PC-3 (cell line): ENCODE measurements at regions not wholly inside any gene's neighbourhood (a gene's known extent, or its start where the extent isn't known, plus 50 kb on each side); places are given as distances from the start of the nearest gene placed in this dataset.
"Not testable (repeated sequence)": the region's sequence is repeated elsewhere in the genome, so short reads cannot be mapped to it uniquely, and the experiment has no call there.

Experiments used
- ATAC-seq: fragments of 200-7000 bp; cut with Tn5 transposase; 2 replicates; pipeline ENCODE4 v1.9.1; 2020; ENCODE audit warnings: mild to moderate bottlenecking, moderate library complexity
- BruUV-seq: library from RNA; stranded (reverse); fragments of 400-500 nt; replicated peaks from 2 replicates; lab custom pipeline; 2021; lab: Mats Ljungman, UMichigan
- CTCF ChIA-PET: fragments of 300-600 bp; sonication (Branson Sonifier 250); formaldehyde crosslinking; loops from one replicate; lab custom pipeline; 2022; ENCODE audit warnings: antibody characterized with exemption; lab: Charles Lee
- POLR2A ChIA-PET: fragments of 300-600 bp; sonication (Branson Sonifier 250); formaldehyde crosslinking; loops from one replicate; lab custom pipeline; 2022; ENCODE audit warnings: antibody characterized with exemption; ENCODE audit not compliant: unreplicated experiment; lab: Charles Lee
- DNase-seq: peaks from one replicate; pipeline ENCODE4 v3.0.0-alpha.2; 2015
- H2AFZ ChIP-seq: fragments of 300-600 bp; sonication (generic); 2 replicates; pipeline ENCODE4 v1.6.0; 2016; ENCODE audit warnings: antibody characterized with exemption, low read length
- H3F3A ChIP-seq: fragments of 300-600 bp; sonication (generic); one replicate; pipeline ENCODE4 v1.6.0; 2017; ENCODE audit warnings: antibody characterized with exemption, low read length, control low read depth, mild to moderate bottlenecking; ENCODE audit not compliant: unreplicated experiment
- H3K27ac ChIP-seq: fragments of 300-600 bp; sonication (generic); 2 replicates; pipeline ENCODE4 v1.5.1; 2016; ENCODE audit warnings: mild to moderate bottlenecking, low read length
- H3K27me3 ChIP-seq: fragments of 300-600 bp; sonication (generic); 2 replicates; pipeline ENCODE4 v1.6.1; 2016; ENCODE audit warnings: low read length, mixed read lengths
- H3K36me3 ChIP-seq: fragments of 300-600 bp; sonication (generic); 2 replicates; pipeline ENCODE4 v1.6.1; 2016; ENCODE audit warnings: low read depth, mixed run types, low read length, mixed read lengths
- H3K4me1 ChIP-seq: fragments of 300-600 bp; sonication (generic); 2 replicates; pipeline ENCODE4 v1.5.1; 2016; ENCODE audit warnings: low read length; ENCODE audit not compliant: insufficient read depth
- H3K4me2 ChIP-seq: fragments of 300-600 bp; sonication (generic); 2 replicates; pipeline ENCODE4 v1.6.0; 2016; ENCODE audit warnings: low read length
- H3K4me3 ChIP-seq: fragments of 300-600 bp; sonication (generic); 2 replicates; pipeline ENCODE4 v1.5.1; 2016; ENCODE audit warnings: mild to moderate bottlenecking, low read length, mixed read lengths
- H3K79me2 ChIP-seq: fragments of 300-600 bp; sonication (generic); 2 replicates; pipeline ENCODE4 v1.6.1; 2017; ENCODE audit warnings: low read length, mixed read lengths
- H3K9ac ChIP-seq: fragments of 300-600 bp; sonication (generic); 2 replicates; pipeline ENCODE4 v1.6.0; 2016; ENCODE audit warnings: mild to moderate bottlenecking, low read length
- H3K9me2 ChIP-seq: fragments of 300-600 bp; sonication (generic); replicated peaks from 2 replicates; pipeline ENCODE4 v1.6.1; 2016; ENCODE audit warnings: mixed run types, low read length, mixed read lengths
- H3K9me3 ChIP-seq: fragments of 300-600 bp; sonication (generic); 2 replicates; pipeline ENCODE4 v1.6.1; 2016; ENCODE audit warnings: low read length, mixed read lengths
- H4K20me1 ChIP-seq: fragments of 300-600 bp; sonication (generic); 2 replicates; pipeline ENCODE4 v1.6.1; 2016; ENCODE audit warnings: low read length, mixed read lengths
- CTCF ChIP-seq: fragments of 300-600 bp; sonication (generic); conservative IDR thresholded peaks from 2 replicates; pipeline ENCODE4 v1.5.1; 2017; ENCODE audit warnings: antibody characterized with exemption, low read depth, mild to moderate bottlenecking, low read length
- EZH2 ChIP-seq: fragments of 300-600 bp; sonication (generic); IDR thresholded peaks from one replicate; pipeline ENCODE4 v1.6.1; 2017; ENCODE audit warnings: antibody characterized with exemption, mild to moderate bottlenecking, low read length; ENCODE audit not compliant: unreplicated experiment
- EZH2phosphoT487 ChIP-seq: fragments of 300-600 bp; sonication (generic); IDR thresholded peaks from 2 replicates; pipeline ENCODE4 v1.6.1; 2018; ENCODE audit warnings: mild to moderate bottlenecking, antibody characterized with exemption, low read length, borderline replicate concordance
- intact Hi-C: fragments of 100-400 bp; cut with micrococcal nuclease; formaldehyde crosslinking; loops from 2 replicates; pipeline ENCODE4 v1.9.0; 2023

GRCh38 chrX:81890521-81890920, 688.6 kb downstream of the SH3BGRL start:
- H3K36me3 ChIP-seq, result no peaks in the 10 kb centered on the region
- BruUV-seq, result no TSS peak
- ChIA-PET CTCF (no interaction called here), POLR2A (no interaction called here)
- ATAC-seq (peak; percentile 31; the same call in 1 of the 2 replicates), DNase-seq (peak; percentile 5)
- no peaks in the 10 kb centered on the region for H4K20me1 ChIP-seq
- H3K9ac ChIP-seq, result no peak overlapping the region
- no peaks in the 10 kb centered on the region for H3F3A ChIP-seq
- TF ChIP-seq EZH2 (no peak), CTCF (no peak), EZH2phosphoT487 (no peak)
- H3K27ac ChIP-seq, result no peak overlapping the region
- H3K27me3 ChIP-seq, result no peaks in the 10 kb centered on the region
- H3K4me1 ChIP-seq, result no peaks in the 10 kb centered on the region
- no peaks in the 10 kb centered on the region for H3K79me2 ChIP-seq
- H3K9me2 ChIP-seq, result no peaks in the 10 kb centered on the region
- no peak overlapping the region for H3K4me2 ChIP-seq
- no peak overlapping the region for H3K4me3 ChIP-seq
- H2AFZ ChIP-seq, result no peak overlapping the region
- intact Hi-C loops, result no loop called here
- H3K9me3 ChIP-seq, result no peaks in the 10 kb centered on the region

- no peak overlapping the region for H3K4me3 ChIP-seq
- ChIA-PET POLR2A (no interaction called here), CTCF (no interaction called here)
- H3K36me3 ChIP-seq, result no peaks in the 10 kb centered on the region
- intact Hi-C loops, result no loop called here
- no peaks in the 10 kb centered on the region for H3K9me3 ChIP-seq
- no peak overlapping the region for H3K4me2 ChIP-seq
- no peaks in the 10 kb centered on the region for H3K9me2 ChIP-seq
- H4K20me1 ChIP-seq, result no peaks in the 10 kb centered on the region
- no peak for TF ChIP-seq EZH2
- TF ChIP-seq EZH2phosphoT487, result no peak
- no peak for TF ChIP-seq CTCF
- H3K9ac ChIP-seq, result no peak overlapping the region
- no peaks in the 10 kb centered on the region for H3K4me1 ChIP-seq
- no TSS peak for BruUV-seq
- no peaks in the 10 kb centered on the region for H3K27me3 ChIP-seq
- H3K79me2 ChIP-seq, result no peaks in the 10 kb centered on the region
- no peak overlapping the region for H3K27ac ChIP-seq
- H3F3A ChIP-seq, result no peaks in the 10 kb centered on the region
- peak; percentile 54 for DNase-seq
- ATAC-seq, result peak; percentile 73
- no peak overlapping the region for H2AFZ ChIP-seq
Observed at GRCh38 chrX:81900522-81900921, 698.6 kb downstream of the SH3BGRL start.

DNA sequence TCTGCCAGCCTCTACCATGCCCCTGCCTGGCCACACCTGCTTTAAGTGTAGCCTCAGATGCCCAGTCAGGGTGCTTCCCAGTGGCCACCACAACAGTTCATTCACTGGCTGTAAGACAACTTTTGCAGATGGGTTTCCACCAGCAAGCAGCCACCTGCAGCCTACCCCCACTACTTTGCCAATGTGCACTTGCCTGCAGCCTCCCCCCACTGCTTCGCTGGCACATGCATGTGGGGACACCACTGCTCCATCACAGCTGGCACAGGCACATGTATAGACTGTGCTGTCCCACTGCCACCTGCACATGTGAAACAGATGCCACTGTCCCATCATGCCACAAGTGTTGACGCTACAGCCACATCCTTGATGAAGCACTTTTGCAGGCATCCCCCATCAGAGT, 723.9 kb downstream of the SH3BGRL start:
- ATAC-seq (no peak), DNase-seq (no peak)
- ChIA-PET POLR2A (no interaction called here), CTCF (no interaction called here)
- Histone ChIP-seq H3K27ac (no peak overlapping the region), H3K4me1 (no peaks in the 10 kb centered on the region), H3K4me3 (no peak overlapping the region), H2AFZ (no peak overlapping the region), H3K4me2 (no peak overlapping the region), H3K9ac (no peak overlapping the region), H3F3A (no peaks in the 10 kb centered on the region), H3K79me2 (no peaks in the 10 kb centered on the region), H3K9me2 (no peaks in the 10 kb centered on the region), H3K27me3 (no peaks in the 10 kb centered on the region), H3K9me3 (no peaks in the 10 kb centered on the region), H4K20me1 (no peaks in the 10 kb centered on the region), H3K36me3 (no peaks in the 10 kb centered on the region)
- BruUV-seq, result no TSS peak
- TF ChIP-seq EZH2phosphoT487 (no peak), EZH2 (no peak), CTCF (no peak)
- intact Hi-C loops, result no loop called here

- H3K9me3 ChIP-seq, H3K4me3 ChIP-seq, H3K4me2 ChIP-seq, POLR2A ChIA-PET, H2AFZ ChIP-seq, H4K20me1 ChIP-seq, H3K27me3 ChIP-seq, H3K79me2 ChIP-seq, ATAC-seq, intact Hi-C loops, H3F3A ChIP-seq, H3K36me3 ChIP-seq, CTCF ChIA-PET, H3K9ac ChIP-seq, H3K9me2 ChIP-seq, H3K4me1 ChIP-seq, H3K27ac ChIP-seq, DNase-seq, BruUV-seq: not testable (repeated sequence)
Observed at GRCh38 chrX:81945911-81946310, 744.0 kb downstream of the SH3BGRL start.
